A172 (cell line): ENCODE measurements at regions not wholly inside any gene's neighbourhood (a gene's known extent, or its start where the extent isn't known, plus 50 kb on each side); places are given as distances from the start of the nearest gene placed in this dataset.

ENCODE experiments used
- DNase-seq: peaks from one replicate; pipeline ENCODE4 v3.0.0-alpha.2; 2015; ENCODE audit warnings: low spot score

DNA sequence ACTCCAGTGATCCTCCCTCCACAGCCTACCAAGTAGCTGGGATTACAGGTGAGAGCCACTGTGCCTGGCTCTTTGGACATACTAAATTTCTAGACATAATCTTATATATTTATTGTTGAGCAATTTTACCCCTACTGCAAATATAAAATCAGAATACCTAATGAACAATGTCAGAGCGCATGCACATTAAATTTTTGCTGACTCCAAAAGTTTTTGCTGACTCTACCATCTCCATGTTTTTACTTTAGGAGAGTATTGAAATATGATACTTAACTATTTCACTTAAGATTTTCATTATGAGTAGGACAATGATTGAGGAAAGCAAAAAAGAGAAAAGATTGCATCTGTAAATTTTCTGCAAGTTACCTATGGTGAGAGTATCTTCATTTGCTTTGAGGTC, 402.3 kb downstream of the LRRC70 start:
- DNase-seq = no peak

GRCh38 chr5:62979472-62979871, 400.9 kb downstream of the LRRC70 start:
- DNase-seq = no peak

DNA sequence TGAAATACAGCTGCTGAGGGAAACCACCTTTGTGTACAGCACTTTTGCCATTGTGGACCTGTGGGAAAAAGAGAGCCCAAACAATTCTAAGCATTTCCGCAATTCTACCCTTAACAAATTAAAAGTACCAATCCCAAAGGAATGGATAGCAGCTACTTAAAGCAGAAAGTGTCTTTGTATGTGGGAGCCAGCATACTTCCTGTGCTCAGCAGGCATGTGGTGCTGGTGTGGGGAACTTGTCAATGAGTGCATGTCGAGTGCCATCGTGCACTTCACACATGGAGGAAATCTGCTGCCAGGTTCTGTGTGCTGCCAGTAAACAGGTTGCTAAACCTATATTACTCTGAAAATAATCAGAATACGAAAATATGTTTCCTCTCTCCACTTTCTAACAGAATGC, 399.0 kb downstream of the LRRC70 start:
- DNase-seq = no peak

- no peak for DNase-seq
Observed at GRCh38 chr5:62974623-62975022, 396.0 kb downstream of the LRRC70 start.

DNA sequence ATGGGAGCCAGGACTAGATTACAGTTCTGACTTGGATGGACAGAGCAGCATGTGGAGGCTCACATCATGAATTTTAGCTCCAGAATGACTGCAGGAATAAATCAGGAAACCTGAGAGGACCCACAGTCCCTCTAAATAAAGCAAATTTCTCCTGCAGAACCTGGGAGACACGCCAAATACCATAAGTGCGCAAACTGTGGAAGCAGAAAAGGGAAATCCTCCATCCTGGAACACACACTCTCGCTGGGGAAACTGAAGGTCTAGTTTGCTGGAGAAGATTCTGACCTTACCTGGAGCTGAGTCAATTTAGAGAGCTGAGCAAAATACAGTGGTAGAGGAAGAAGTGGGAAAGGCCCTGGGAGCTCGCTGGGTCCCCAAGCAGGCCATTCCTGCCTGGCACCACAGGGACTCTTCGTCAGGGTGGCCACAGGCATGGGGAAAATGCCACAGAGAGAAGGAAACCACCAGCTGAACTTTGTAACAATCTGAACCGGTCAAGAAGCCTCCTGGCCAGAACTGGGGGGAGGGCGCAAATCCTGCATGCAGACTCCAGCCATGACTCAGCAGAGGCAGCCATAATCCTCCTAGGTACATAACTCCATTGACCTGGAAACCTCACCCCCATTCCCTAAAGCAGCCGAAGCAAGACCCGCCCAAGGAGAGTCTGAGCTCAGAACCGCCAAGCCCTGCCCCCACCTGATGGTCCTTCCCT, 390.9 kb downstream of the LRRC70 start:
- DNase-seq = no peak

- no peak for DNase-seq
Observed at GRCh38 chr5:62964428-62964827, 385.8 kb downstream of the LRRC70 start.

DNA sequence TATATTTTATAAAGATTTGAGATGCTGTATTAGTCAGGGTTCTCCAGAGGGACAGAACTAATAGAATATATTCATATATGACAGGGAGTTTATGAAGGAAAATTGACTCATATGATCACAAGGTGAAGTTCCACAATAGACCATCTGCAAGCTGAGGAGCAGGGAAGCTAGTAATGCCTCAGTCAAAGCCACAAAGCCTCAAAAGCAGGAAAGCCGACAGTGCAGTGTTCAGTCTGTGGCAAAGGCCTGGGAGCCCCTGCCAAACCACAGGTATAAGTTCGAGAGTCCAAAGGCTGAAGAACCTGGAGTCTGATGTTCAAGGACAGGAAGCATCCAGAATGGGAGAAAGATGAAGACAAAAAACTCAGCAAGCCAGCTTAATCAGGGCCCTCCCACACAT, 382.2 kb downstream of the LRRC70 start:
- DNase-seq = no peak

GRCh38 chr5:62956597-62956996, 378.0 kb downstream of the LRRC70 start:
- no peak for DNase-seq

DNA sequence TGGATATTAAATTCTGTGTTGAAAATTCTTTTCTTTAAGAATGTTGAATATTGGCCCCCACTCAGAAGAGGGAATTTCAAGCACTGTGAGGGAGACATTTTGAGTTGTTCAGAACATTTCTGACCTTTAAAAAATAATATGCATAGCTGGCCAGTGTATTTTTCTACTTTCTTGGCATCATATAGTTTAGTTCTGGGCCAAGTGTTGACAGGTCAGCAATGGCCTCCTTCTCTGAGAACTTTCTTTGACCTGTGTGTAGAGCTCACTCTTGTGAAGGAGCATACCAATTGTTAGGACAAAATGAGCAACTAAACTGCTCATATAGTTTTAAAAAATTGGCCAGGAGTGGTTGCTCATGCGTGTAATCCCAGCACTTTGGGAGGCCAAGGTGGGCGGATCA, 376.0 kb downstream of the LRRC70 start:
- no peak for DNase-seq

- no peak for DNase-seq
Observed at GRCh38 chr5:62948301-62948700, 369.7 kb downstream of the LRRC70 start.

DNA sequence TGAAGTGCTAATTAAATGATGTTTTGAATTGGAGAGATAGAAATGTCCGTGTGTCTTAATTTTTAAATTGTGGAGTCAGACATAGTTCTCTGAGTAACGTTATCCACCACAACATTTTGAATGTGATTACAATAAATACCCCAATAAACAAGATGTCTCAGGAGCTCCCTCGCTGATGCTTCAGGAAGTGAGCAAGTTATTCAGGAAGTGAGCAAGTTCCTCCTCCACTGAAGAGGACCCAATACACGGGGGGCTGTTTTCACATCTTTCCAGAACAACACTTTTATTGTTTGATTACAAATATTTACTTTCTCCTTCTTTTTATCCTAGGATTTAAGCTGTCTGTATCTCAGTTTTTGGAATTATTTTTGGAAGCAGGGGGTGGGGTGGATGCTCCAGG, 363.8 kb downstream of the LRRC70 start:
- no peak for DNase-seq

- no peak for DNase-seq
Observed at GRCh38 chr5:62938927-62939326, 360.3 kb downstream of the LRRC70 start.

GRCh38 chr5:62937661-62938558, 359.3 kb downstream of the LRRC70 start:
- DNase-seq = no peak

- DNase-seq = no peak
Observed at GRCh38 chr5:62935660-62936059, 357.0 kb downstream of the LRRC70 start.

- no peak for DNase-seq
Observed at GRCh38 chr5:62934319-62934718, 355.7 kb downstream of the LRRC70 start.

- DNase-seq = no peak
Observed at GRCh38 chr5:62933261-62933660, 354.6 kb downstream of the LRRC70 start.

DNA sequence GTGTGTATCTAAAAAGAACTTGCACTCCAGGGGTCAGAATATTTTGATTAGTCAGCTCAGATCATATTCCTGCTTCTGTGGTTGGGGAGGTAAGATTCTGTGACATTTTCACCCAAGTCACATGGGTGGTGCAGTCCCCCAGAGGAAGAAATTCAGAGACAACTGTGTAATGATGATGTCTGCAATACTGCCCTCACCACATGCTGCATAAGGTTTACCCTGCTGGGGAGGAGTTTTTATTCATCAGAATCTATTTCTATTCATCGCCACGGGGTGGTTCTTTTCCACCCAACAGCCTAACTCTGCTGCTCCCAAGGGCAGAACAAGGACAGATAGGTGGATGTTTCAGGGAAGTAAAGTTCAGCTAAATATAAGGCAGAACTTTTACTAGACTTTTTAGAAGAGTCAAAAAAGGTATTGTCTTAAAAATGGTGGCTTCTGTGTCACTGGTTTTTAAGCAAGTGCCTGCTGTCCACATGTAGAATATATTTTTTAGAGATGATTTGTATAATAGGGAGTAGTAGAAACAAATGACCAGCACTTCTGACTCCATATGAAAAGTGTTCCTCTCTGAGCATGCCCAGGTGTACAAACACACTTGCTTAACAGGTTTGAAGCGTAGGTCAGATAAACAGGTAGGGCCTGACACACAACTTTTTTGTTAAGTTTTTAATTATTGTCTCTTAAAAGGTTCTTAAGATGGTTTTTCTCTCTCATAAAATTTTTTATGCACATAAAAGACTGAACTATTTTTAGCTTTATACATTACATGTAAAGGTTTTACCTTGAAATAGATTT, 352.7 kb downstream of the LRRC70 start:
- DNase-seq = no peak

DNA sequence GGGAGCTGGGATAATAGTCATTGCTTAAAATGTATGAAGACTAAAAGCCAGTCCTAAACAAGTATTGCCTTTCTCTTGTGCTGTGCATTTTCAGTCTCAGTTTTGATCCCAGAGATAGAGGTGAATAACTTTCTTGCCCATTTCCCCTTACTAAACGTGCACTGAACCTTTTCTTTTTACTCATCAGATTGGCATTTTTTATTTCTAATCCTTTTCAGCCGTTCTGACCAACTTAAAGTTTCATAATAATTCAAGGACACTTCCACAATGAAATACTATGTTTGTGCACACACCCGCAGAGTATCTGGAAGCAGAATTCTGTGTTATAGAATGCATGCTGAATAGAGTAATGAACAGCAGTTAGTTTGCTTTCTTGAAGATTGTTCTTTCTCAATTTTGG, 343.6 kb downstream of the LRRC70 start:
- no peak for DNase-seq

GRCh38 chr5:62920856-62921255, 342.2 kb downstream of the LRRC70 start:
- no peak for DNase-seq

DNA sequence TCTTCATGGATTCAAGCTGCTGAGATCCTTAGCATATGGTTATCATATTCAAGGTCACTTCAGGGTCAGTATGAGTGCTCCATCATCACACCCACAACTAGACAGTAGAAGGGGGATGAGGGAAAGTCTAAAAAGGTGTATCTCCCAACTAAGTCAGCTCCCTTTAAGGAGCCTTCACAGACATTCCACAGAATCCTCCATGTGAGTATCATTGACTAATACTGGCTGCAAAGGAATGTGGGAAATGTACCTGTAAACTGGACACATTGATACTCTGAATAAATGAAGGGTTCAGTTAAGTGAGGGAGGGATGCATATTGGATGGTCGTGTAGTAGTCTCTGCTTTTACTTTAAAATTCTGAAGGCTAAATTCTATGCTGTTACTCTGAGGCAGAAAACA, 330.7 kb downstream of the LRRC70 start:
- DNase-seq = no peak

DNA sequence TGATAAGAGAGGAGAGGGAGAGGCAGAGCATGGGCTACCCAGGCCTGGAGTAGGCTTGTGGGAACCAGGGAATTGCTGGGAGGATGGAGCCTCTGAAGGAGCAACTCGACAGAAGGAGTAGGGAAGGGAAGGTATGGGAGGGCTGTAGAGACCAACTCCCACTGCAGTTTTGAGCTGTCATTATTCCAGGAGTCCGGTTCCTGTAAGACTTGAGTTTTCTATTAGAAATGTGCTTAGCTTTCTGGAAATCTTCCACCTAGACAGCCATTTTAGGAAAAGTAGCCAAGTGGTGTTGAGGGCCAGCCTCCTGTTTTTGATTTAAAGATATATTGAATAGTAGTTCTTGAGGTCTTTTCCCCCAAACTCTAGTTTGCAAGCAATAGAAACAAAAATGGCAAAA, 323.5 kb downstream of the LRRC70 start:
- DNase-seq = no peak

DNA sequence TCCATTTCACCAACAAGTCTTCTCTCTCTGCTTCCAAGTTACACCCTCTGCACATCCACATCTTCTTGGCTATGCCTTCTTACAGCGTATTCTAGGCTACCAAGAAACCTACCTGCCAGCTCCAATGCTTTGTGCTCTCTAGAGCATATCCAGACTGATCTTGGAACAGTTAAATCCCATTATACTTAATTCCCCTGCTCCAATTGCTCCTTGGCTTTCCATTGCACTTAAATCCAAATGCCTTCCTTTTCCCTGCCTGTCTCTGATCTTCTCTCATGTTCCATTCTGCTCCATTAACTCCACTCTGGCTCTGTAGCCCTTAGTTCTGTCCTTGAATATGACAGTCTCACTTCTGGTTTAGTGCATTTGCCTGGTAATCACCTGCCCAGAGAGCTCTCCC, 322.4 kb downstream of the LRRC70 start:
- DNase-seq = no peak
